ENCODE measurements at regions not wholly inside any gene's neighbourhood (a gene's known extent, or its start where the extent isn't known, plus 50 kb on each side); places are given as distances from the start of the nearest gene placed in this dataset.

GRCh38 chr16:86775511-86775921 lies 197.2 kb downstream of the FOXL1 start:
- Histone ChIP-seq H3K9me3 (ENCODE audit: insufficient read depth, low read length) (no peaks in the 10 kb centered on the region), H3K9ac (ENCODE audit: low read length) (no peak overlapping the region), H4K20me1 (ENCODE audit: insufficient read depth, low read length) (no peaks in the 10 kb centered on the region), H3K27me3 (ENCODE audit: low read depth, low read length) (peaks cover 9% of the 10 kb centered on the region; the same call in 1 of the 2 replicates), H3K4me1 (ENCODE audit: low read length) (no peaks in the 10 kb centered on the region), H3K36me3 (replicated peaks; ENCODE audit: low read depth, low read length) (no peaks in the 10 kb centered on the region), H3K27ac (ENCODE audit: low read length) (no peak overlapping the region), H3K79me2 (ENCODE audit: low read length) (no peaks in the 10 kb centered on the region), H3K4me3 (ENCODE audit: low read length) (no peak overlapping the region), H2AFZ (ENCODE audit: low read depth, low read length) (no peak overlapping the region), H3K4me2 (ENCODE audit: low read length) (no peak overlapping the region)
- TF ChIP-seq CTCF (IDR thresholded peaks at IDR 0.05; ENCODE audit: low read depth, low read length) (no peak), EZH2phosphoT487 (IDR thresholded peaks at IDR 0.05; ENCODE audit: low read depth) (no peak)

GRCh38 chr16:86777381-86777946 lies 199.1 kb downstream of the FOXL1 start:
- H4K20me1 ChIP-seq (ENCODE audit: insufficient read depth, low read length): no peaks in the 10 kb centered on the region
- H3K36me3 ChIP-seq (replicated peaks; ENCODE audit: low read depth, low read length): no peaks in the 10 kb centered on the region
- no peak overlapping the region for H3K4me3 ChIP-seq (ENCODE audit: low read length)
- H3K27ac ChIP-seq (ENCODE audit: low read length): no peak overlapping the region
- TF ChIP-seq CTCF (IDR thresholded peaks at IDR 0.05; ENCODE audit: low read depth, low read length) (no peak), EZH2phosphoT487 (IDR thresholded peaks at IDR 0.05; ENCODE audit: low read depth) (no peak)
- H3K4me1 ChIP-seq (ENCODE audit: low read length): no peaks in the 10 kb centered on the region
- no peaks in the 10 kb centered on the region for H3K79me2 ChIP-seq (ENCODE audit: low read length)
- no peaks in the 10 kb centered on the region for H3K9me3 ChIP-seq (ENCODE audit: insufficient read depth, low read length)
- H3K27me3 ChIP-seq (ENCODE audit: low read depth, low read length): peaks cover 9% of the 10 kb centered on the region; the same call in 1 of the 2 replicates
- no peak overlapping the region for H3K9ac ChIP-seq (ENCODE audit: low read length)
- H3K4me2 ChIP-seq (ENCODE audit: low read length): no peak overlapping the region
- H2AFZ ChIP-seq (ENCODE audit: low read depth, low read length): no peak overlapping the region

DNA sequence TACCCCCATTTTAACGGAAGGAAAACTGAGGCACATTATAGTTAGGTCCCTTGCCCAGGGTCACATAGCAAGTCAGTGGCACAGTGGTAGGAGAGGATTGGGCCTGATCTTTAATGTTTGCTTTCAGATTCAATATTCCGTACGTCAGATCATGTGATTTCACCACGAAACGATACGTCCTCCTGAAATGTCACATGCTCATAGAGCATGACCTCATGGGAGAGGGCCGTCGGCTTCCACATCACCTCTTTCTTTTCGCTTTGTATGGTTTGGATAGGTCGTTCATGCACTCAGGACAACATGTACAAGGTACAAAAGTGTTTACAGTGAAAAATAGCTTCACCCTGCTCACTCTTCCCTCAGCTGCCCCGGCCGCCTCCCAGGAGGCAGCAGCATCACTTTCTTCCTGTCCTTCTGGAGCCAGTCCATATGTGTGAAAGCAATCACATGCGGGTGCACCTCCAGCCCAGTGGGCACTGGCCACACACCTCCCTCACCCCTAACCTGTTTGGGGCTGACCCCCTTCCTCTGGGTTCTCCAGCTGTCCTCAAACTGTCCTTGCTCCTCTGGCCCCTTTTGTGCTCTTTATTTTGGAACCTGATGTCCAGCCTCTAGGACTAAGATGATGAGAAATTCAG lies 199.9 kb downstream of the FOXL1 start:
- Histone ChIP-seq H3K4me1 (ENCODE audit: low read length) (no peaks in the 10 kb centered on the region), H3K9ac (ENCODE audit: low read length) (no peak overlapping the region), H3K4me3 (ENCODE audit: low read length) (no peak overlapping the region), H3K79me2 (ENCODE audit: low read length) (no peaks in the 10 kb centered on the region), H2AFZ (ENCODE audit: low read depth, low read length) (no peak overlapping the region), H3K36me3 (replicated peaks; ENCODE audit: low read depth, low read length) (no peaks in the 10 kb centered on the region), H4K20me1 (ENCODE audit: insufficient read depth, low read length) (no peaks in the 10 kb centered on the region), H3K27me3 (ENCODE audit: low read depth, low read length) (peaks cover 5% of the 10 kb centered on the region; the same call in 1 of the 2 replicates), H3K4me2 (ENCODE audit: low read length) (no peak overlapping the region), H3K27ac (ENCODE audit: low read length) (no peak overlapping the region), H3K9me3 (ENCODE audit: insufficient read depth, low read length) (no peaks in the 10 kb centered on the region)
- TF ChIP-seq CTCF (IDR thresholded peaks at IDR 0.05; ENCODE audit: low read depth, low read length): no peak
- TF ChIP-seq EZH2phosphoT487 (IDR thresholded peaks at IDR 0.05; ENCODE audit: low read depth): no peak

DNA sequence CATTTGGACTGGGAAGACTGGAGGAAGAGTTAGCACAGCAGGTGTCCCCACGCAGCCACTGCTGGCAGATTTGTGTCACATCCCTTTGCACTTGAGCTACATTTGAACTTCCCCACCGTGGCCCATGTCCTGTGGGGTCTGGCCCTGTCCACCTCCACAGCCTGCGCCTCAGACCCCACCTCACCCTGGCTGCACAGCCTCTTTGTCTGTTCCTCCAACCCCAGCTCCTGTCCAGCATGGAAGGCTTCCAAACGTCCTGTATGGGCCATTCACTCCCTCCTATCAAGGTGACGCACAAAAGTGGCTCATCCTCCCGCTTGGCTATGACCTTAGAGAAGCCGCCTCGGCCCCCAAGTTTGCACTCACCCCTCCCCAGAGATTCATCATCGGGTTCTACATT lies 200.6 kb downstream of the FOXL1 start:
- H4K20me1 ChIP-seq (ENCODE audit: insufficient read depth, low read length): no peaks in the 10 kb centered on the region
- H3K27ac ChIP-seq (ENCODE audit: low read length): no peak overlapping the region
- no peak overlapping the region for H3K4me2 ChIP-seq (ENCODE audit: low read length)
- no peaks in the 10 kb centered on the region for H3K4me1 ChIP-seq (ENCODE audit: low read length)
- no peak overlapping the region for H3K9ac ChIP-seq (ENCODE audit: low read length)
- H2AFZ ChIP-seq (ENCODE audit: low read depth, low read length): no peak overlapping the region
- no peak overlapping the region for H3K4me3 ChIP-seq (ENCODE audit: low read length)
- H3K79me2 ChIP-seq (ENCODE audit: low read length): no peaks in the 10 kb centered on the region
- 0 out of 2 replicates have a peak, but pooled peaks cover 5% of the 10 kb centered on the region for H3K27me3 ChIP-seq (ENCODE audit: low read depth, low read length)
- H3K36me3 ChIP-seq (replicated peaks; ENCODE audit: low read depth, low read length): no peaks in the 10 kb centered on the region
- TF ChIP-seq CTCF (IDR thresholded peaks at IDR 0.05; ENCODE audit: low read depth, low read length): no peak
- no peak for TF ChIP-seq EZH2phosphoT487 (IDR thresholded peaks at IDR 0.05; ENCODE audit: low read depth)
- H3K9me3 ChIP-seq (ENCODE audit: insufficient read depth, low read length): no peaks in the 10 kb centered on the region
